UCSD-AML1 (cell line): ENCODE measurements at regions not wholly inside any gene's neighbourhood (a gene's known extent, or its start where the extent isn't known, plus 50 kb on each side); places are given as distances from the start of the nearest gene placed in this dataset.

Source experiments
- DNase-seq: peaks from one replicate; lab custom pipeline; 2025; ENCODE audit not compliant: unreplicated experiment; lab: John Stamatoyannopoulos, UW

DNA sequence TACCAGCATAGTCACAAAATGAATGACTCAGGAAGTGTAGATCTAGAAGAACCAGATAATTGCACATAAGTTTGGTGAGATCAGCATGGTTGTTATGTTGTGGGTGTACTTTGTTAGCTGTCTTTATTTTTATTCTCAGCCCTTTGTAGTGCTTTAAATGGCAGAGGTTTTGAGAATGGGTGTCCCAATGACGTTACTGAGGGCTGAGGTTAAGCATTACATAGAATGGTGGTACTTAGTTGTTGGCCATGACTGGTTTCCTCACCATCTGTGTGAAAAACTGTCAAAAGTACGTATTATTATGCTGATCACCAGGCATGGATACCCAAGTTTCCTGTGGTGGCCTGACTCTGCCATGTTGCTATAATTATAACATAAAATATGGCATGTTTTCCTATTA is 165.8 kb downstream of the UBE2E3 start:
- DNase-seq = no peak

DNA sequence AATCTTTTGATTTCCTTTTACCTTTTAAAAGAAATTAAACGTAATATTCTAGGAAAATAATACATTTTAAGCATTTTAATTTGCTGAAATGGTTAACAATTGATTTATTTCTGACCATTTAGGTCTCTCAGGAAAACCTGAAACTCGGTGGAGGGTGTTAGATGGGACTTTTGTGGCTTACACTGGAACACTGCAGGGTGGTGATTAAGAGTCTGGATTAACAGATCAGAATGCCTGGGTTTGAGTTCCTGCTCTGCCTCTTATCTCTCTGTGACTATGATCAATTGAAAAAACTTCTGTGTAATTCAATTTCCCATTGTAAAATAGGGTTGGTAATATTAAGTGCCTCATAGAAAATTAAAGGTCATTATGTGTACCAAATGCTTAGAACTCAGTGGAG is 168.7 kb downstream of the UBE2E3 start:
- DNase-seq = no peak

DNA sequence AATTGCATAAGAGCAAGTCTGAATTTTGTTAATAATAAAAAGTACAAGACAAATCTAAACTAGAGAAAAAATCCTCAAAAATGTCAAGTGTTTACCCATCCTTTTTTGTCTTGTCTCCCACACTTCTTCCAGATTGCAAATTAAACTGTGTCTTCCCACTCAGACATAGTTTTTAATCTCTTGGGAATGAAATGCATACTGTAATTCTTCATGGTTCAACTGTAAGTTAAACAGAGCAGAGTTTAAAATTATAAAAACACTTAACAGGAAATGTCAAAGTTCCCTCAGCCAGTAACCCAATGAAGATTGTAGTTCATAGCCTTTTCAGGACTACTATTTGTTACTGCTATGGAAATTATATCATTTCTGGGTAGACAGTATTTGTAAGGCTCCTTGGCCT is 171.8 kb downstream of the UBE2E3 start:
- DNase-seq = no peak

DNA sequence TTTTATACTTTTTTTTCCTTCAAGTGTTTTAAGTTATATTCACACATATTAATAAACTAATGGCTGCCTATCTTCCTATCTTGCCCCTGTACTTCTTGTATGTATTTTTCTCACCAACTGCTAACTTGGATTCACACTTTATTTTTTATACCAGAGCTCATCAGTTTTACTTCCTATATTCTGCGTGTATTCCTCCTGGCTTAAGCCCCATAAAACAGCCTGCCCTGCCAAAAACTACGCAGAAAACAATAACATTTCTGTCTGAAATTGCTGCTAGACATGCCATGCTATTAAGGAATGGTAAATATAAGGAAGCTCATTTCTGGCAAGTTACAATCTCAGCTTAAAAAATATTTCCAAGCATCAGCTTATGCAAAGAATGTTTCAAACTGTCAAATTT is 172.3 kb downstream of the UBE2E3 start:
- no peak for DNase-seq

DNA sequence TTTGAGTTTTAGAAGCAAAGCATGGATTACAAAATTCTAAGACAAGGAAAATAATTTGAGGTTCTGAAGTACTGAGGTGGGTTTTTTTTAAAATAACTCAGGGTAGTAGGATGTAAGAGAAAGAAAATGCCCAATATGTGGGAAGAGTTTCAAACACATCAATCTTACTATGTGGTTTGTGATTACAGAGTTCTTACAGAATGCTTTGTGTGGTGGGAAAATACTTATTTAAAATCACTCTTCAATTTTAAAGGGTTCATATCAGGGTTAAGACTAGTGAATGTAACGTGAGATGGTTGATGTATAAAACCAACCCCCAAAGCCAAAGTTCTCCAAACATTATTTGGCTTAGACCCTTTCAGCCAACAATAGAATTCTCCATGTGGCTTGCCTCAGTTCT is 173.5 kb downstream of the UBE2E3 start:
- no peak for DNase-seq

DNA sequence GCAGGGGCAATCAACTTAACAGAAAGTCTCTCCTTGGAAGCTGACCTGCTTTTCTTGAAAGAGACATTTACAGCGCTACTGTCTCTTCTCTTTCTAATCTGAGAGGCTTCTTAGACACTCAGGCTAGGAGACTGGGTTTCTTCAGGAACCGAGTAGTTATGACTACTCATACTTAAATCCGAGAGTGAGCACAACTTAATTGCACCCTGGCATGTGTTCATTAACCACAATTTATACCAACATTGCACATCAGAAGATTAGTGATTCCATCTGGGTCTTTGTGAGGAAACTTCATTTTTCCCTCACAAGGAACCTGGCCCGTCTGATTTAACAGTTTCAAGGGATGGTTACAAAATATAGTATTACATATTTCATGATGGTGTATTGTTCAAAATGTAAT is 176.9 kb downstream of the UBE2E3 start:
- no peak for DNase-seq

DNA sequence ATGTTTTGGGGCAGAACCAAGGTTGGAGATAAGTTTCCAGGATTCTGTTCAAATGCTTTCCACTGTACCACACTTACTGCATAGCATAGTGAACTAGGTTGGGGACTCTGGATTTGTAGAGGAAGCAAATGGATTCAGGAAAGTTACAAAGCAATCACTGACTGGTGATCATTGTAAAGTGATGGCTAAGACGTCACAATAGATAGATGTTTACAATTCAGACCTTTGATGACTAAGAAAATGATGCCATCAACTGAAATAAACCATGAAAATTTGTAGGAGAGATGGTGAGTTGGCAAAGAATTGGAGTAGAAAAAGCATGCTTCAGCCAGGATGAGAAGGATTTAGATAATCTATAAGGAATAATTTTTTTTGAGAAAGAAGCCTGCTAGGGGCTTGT is 178.0 kb downstream of the UBE2E3 start:
- DNase-seq = no peak

DNA sequence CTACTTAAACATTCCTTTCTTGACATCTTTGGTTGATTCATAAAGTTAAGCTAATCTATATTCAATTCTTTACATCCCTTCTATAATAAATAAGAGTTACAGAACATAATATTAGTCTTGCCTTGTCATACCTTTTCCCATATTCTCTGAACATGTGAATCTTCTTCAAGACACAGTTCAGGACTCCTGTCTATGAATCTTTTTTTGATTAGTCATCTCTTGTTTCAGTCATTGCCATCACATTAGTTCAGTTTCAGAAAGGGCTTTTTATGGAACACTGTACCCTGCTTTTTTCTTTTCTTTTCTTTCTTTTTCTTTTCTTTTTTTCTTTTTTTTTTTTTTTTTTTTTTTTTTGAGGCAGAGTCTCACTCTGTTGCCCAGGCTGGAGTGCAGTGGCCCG is 181.2 kb downstream of the UBE2E3 start:
- no peak for DNase-seq

DNA sequence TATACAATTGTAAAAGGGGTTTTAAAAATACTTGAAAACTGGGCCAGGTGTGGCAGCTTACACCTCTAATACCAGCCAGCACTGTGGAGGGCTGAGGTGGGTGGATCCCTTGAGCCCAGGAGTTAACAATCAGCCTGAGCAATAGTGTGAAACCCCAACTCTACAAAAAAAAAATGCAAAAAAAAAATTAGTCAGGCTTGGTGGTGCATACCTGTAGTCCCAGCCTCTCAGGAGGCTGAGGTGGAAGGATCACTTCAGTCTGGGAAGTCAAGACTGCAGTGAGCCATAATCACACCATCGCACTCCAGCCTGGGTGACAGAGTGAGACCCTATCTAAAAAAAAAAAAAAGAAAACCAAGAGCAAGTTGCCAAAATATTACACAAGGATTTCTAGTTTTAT is 182.7 kb downstream of the UBE2E3 start:
- DNase-seq = no peak

DNA sequence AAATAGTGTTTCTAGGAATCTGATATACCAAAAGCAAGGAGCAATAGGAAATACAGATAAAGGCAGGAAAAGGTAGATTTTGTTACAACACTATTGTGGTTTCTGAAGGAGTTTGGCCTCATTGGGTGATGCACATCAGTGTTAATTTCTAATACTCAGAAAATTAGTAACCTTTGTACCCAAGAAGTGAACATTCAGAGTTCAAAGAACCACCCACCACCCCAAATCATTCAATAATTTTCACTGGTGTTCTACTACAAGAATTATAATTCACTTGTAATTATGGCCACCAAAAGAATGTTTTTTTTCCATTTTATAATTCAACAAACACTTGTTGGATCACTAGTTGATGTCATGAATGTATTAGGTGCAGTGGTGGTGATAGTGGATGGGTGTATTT is 183.3 kb downstream of the UBE2E3 start:
- DNase-seq = no peak

DNA sequence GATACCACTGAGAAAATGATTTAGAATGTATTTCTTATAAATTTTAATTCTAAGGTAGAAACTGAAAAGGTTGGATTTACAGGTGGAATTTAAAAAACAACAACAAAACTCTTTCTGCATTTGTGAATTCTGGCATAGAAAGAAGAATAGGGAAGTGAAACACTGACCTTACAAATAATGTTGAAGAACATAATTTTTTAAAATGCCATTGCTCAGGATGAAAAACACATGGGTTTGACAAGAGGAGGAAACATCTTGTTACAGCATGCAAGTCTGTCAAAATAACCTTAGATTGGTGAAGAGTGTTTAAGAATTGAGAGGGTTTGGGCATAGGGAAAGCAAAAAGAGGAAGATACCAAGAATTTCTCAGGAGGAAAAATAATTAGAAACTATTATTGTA is 184.3 kb downstream of the UBE2E3 start:
- no peak for DNase-seq

DNA sequence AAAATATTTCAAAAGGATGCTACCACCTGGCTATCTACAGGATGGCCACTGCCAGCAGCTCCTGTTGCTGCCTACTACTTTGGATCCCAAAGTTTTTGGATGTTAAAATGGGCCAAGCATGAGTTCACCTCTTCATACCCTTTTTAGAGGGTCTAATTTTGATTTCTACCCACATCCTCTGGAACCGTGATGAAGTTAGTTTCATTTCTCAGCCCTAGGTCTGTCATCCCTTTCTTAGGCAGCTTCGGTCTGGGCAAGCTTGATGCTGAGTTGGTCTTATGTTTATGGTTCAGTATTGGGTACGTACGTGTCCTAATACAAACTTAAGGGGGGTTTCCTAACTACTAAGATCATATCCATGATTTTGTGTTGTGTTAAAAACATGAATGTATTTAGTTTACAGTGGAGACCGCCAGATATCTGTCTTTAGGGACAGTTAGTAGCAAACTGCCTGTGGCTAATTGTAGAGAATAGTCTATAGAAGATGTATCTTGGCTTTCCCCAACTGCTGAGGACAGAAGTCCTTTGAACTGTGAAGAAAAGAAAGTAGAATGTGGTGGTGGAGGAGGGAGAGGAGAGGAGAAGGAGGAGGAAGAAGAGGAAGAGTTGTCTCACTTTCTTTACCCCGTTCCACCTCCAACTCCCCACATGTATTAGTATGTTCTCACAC is 184.9 kb downstream of the UBE2E3 start:
- DNase-seq = no peak

DNA sequence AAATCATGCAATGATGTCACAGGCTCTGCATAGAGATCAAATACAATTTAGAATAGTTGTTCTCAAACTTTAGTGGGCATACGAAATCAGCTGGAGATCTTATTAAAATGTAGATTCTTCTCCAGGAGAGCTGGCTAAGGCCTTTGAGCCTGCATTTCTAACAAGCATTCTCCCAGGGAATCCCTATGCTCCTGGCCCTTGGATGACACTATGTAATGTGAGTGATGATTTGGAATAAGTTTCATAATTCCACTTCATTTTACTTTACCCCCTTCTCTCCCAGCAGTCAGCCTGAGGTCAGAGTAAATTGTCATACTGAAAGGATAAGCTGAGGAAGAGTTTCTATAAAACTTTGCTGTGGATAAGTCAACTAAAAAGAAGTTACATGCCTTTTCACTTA is 189.1 kb downstream of the UBE2E3 start:
- DNase-seq = no peak

DNA sequence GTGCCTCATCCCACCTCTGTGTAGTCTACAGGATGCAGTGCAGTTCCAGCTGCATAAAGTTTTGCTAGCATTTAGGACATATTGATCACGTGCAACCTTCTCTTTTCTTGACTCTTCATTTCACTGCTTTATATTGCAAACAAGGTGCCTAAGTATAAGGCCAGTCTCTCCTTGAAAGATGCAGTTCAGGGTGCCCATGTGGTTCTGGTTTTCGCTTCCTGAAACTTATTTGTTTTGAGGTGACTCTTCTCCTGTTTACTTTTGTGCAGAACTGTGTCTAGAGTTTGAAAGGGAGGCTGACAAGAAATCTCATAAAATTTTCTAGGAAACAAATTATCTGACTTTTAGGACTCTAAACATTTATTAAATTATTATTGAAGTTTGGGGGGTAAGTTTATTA is 189.9 kb downstream of the UBE2E3 start:
- DNase-seq = no peak

DNA sequence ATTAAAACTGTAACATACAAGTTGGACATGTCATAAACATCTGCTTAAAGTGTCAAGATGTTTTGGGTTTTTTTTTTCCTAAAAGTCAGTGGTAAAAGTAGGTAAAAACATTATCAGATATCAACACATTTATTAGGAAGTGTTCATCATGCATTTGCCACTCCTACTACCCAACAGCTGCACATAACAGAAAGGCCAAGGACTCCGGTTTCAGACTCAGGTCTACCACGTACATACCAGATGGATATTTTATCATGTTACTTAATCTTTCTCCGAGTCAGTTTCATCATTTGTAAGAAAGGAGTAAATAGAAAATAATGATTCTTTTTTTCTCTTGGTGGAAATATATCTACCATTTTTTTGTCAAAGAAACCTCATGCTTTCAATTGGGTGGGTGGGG is 192.3 kb downstream of the UBE2E3 start:
- DNase-seq = no peak

DNA sequence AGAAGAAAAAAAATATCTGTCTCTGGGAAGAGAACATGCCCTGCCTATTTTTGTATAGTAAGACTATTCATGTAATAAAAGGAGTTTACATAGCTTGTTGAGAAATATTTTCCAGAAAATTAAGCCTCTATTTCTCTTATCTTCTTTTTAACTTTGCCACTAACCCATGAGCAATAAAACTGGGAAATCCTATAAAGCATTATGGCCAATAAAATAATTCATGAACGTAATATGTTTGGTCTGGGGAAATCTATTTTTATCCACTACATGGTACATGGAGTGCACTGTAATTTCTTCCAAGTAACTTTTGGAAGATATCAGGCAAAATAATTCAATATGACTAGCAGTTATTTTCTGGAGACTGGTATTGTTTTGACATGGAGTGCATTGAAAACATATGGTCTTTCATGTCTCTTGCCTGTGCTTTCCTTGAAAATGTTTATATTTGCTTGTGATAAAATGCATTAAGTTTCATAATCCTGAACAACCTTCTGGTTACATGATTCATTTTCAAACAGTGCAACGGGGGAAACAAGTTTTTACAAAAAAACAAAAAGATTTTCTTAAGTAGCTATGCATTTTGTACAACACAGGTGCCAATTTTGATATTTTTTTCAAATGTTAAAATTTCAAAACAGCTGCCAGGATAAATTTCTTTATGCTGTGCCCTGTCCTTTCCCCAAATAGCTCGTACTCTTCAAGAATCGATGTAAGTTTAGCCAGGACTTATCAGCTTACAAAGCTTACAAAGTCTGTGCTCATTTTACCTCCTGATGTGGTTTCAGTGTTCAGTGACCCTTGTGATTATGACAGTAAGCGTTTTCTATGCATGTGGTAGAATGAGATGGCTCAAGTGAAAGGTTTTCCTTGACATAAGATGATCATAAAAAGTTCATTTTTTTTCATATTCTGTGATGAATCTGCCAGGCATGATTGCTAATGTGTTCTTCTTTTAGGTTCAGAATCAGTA is 194.5 kb downstream of the UBE2E3 start:
- DNase-seq = no peak

DNA sequence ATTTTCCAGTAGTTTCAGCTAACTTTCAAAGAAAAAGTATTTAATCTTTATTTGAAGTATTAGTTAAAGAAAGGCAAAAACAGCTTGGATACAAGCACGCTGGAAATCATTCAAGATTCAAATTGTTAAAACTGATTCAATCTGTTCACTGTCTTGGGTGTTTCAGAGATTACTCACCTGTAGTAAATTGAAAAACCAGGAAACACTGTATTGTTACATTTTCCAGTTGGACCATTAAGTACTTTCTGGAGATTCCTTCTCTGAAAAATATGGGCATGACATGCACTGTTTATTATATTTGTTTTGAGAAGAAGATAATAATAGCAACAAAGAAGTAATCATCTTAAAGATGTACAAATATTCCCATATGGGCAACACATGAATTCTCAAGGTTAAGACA is 196.1 kb downstream of the UBE2E3 start:
- no peak for DNase-seq

DNA sequence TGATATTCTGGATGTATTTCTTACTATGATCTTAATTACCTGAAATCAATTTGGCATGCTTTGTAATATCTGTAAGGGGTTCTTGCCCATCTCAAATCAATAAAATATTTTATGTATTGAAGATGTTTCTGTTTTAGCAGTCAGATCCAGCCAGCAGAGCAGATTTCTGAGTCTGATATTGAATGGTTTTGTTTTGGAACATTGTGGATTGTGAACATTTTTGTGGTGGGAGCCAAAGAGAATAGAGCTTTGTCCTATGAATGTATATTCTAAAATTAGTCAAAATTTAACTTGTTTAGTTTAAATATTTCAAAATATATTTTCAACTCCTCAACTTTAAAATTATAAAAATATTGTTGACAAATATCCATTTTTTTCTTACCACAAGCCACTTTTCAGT is 197.0 kb downstream of the UBE2E3 start:
- DNase-seq = no peak

DNA sequence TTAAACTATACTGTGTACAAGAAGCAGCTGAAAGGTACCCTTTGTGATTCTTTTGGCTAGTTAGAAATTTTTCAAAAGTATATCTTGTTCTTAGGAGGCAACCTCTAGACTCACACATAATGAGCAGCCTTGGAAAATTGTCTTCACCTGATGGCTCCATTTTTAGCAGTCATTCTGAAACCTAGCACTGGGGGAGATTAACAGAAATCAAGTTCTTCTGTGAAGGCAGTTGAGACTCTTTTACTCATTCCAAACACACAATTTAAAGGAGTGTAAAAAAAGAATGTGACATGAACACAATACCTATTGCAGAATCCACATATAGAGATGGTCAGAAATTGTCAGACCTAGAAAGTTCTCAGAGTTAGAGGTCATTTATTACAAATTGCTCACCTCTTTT is 197.7 kb downstream of the UBE2E3 start:
- DNase-seq = no peak

DNA sequence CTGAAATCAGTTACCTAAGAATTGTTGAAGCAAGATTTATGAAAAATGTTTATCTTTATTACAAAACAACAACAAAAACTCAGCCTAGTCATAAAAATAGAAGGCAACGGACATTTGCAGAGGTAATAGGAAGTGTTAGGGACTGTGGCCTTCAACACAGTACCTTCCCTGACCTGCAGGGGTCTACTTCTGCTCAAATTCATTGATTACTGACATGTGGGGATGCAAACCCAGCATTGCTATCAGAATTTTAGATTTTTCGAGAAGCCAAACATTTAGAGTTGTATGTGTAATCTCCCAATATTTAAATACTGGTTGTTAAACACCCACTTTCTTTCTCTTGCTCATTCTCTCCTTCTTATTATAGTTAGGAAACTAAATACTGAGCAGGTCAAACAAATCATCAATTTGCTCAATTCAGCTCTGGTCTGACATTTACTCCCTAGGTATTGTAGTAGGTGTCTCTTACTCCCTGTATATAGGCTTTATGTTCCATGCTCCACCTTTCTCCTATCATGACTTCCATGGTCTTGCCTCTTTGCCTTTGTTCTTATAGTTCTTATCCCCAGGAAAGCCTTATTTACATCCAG is 198.5 kb downstream of the UBE2E3 start:
- no peak for DNase-seq

DNA sequence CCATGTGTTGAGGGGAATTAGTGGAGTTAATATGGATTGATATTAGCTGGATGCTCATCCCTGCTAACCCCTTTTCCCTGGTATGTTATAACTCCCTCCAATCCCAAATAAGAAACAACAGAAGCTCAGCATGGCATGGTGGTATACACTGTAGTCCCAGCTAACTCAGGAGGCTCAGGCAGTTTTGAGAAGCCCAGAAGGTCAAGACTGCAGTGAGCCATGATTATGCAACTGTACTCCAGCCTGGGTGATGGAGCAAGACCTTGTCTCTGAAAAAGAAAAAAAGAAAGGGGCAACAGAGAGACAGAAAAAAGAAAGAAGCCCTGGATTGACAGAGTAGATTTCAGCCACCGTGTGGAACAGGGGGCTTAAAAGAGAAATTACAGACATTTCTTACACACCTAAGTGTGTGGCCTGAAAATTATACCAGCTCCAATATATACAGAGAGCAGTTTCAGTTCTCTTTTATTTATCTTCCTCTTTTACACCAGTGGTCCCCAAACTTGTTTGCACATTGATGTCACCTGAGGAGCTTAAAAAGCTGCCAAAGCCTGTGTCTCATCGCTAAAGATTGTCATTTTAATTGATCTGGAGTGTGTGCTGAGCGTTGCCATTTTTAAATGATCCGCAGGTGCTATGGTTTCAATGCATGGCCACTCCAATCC is 203.6 kb downstream of the UBE2E3 start:
- peak; percentile 3 for DNase-seq

DNA sequence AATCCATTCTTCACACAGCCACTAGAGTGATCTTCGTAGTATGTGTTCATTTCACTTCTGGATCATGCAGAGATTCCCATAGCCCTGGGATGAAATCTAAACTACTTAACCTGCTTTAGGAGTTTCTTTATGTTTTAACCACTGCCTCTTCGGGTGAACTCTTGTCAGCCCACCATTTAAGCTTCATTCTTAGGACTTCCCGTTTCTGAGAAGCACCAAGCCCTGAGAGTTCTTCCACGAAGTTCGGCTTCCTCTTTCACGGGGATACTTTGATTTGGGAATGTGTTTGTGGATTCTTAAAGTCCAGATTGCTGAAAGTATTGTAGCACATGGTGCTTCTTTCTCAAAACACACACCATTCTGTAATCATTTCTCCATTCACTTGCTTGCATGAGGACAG is 205.0 kb downstream of the UBE2E3 start:
- DNase-seq = peak; percentile 2
